ENCODE measurements at regions not wholly inside any gene's neighbourhood (a gene's known extent, or its start where the extent isn't known, plus 50 kb on each side); places are given as distances from the start of the nearest gene placed in this dataset.
A peak's percentile ranks its signal among the peaks of the same experiment; 100 is the strongest.

GRCh38 chr10:65312876-65313275 is 1613.0 kb upstream of the LRRTM3 start:
- no peak for TF ChIP-seq CTCF (IDR thresholded peaks at IDR 0.05; ENCODE audit: insufficient read depth, missing control alignments)
- DNase-seq (ENCODE audit: insufficient read length, low spot score) = no peak

GRCh38 chr10:65313406-65313805 is 1612.4 kb upstream of the LRRTM3 start:
- no peak for FAIRE-seq
- no peak for TF ChIP-seq CTCF (IDR thresholded peaks at IDR 0.05; ENCODE audit: insufficient read depth, missing control alignments)
- DNase-seq (ENCODE audit: insufficient read length, low spot score) = no peak

More at GRCh38 chr10:65312876-65313275, 1613.0 kb upstream of the LRRTM3 start:
- FAIRE-seq = no peak

GRCh38 chr10:65314253-65314652 is 1611.6 kb upstream of the LRRTM3 start:
- FAIRE-seq (no peak), DNase-seq (ENCODE audit: insufficient read length, low spot score) (no peak)
- TF ChIP-seq CTCF (IDR thresholded peaks at IDR 0.05; ENCODE audit: insufficient read depth, missing control alignments) = no peak

GRCh38 chr10:65319493-65319892 is 1606.3 kb upstream of the LRRTM3 start:
- FAIRE-seq (peak; percentile 72), DNase-seq (ENCODE audit: insufficient read length, low spot score) (no peak)
- no peak for TF ChIP-seq CTCF (IDR thresholded peaks at IDR 0.05; ENCODE audit: insufficient read depth, missing control alignments)

- TF ChIP-seq CTCF (IDR thresholded peaks at IDR 0.05; ENCODE audit: insufficient read depth, missing control alignments) = no peak
- FAIRE-seq (no peak), DNase-seq (ENCODE audit: insufficient read length, low spot score) (no peak)
Observed at GRCh38 chr10:65320236-65321026, 1605.4 kb upstream of the LRRTM3 start.

- DNase-seq (ENCODE audit: insufficient read length, low spot score) = no peak
- no peak for TF ChIP-seq CTCF (IDR thresholded peaks at IDR 0.05; ENCODE audit: insufficient read depth, missing control alignments)
- FAIRE-seq = no peak
Observed at GRCh38 chr10:65323802-65324201, 1602.0 kb upstream of the LRRTM3 start.

GRCh38 chr10:65325913-65326312 is 1599.9 kb upstream of the LRRTM3 start:
- no peak for TF ChIP-seq CTCF (IDR thresholded peaks at IDR 0.05; ENCODE audit: insufficient read depth, missing control alignments)
- FAIRE-seq = no peak

More at GRCh38 chr10:65325913-65326312, 1599.9 kb upstream of the LRRTM3 start:
- no peak for DNase-seq (ENCODE audit: insufficient read length, low spot score)

Measured in D721Med (cell line).